Esophagus squamous epithelium (tissue), 4 donors: ENCODE measurements at regions not wholly inside any gene's neighbourhood (a gene's known extent, or its start where the extent isn't known, plus 50 kb on each side); places are given as distances from the start of the nearest gene placed in this dataset.

Experiments
- POLR2A ChIP-seq, 4 donors: fragments of 450-650 bp; IDR thresholded peaks; one replicate each; pipeline ENCODE4 v1.6.1; 2017; ENCODE audit warnings: antibody characterized with exemption in 4 of 4, mild to moderate bottlenecking in 4 of 4, moderate library complexity in 3 of 4
- TF ChIP-seq, protein P1 (sequence below), 6 experiments: fragments of 450-650 bp in 4 of 6; fragments of 200-600 bp in 2 of 6; sonication (generic) in 2 of 6; IDR thresholded peaks; one replicate each; pipeline ENCODE4 v1.5.1; 2016 to 2019; ENCODE audit warnings: antibody characterized with exemption in 6 of 6, mild to moderate bottlenecking in 4 of 6, moderate library complexity in 4 of 6

DNA sequence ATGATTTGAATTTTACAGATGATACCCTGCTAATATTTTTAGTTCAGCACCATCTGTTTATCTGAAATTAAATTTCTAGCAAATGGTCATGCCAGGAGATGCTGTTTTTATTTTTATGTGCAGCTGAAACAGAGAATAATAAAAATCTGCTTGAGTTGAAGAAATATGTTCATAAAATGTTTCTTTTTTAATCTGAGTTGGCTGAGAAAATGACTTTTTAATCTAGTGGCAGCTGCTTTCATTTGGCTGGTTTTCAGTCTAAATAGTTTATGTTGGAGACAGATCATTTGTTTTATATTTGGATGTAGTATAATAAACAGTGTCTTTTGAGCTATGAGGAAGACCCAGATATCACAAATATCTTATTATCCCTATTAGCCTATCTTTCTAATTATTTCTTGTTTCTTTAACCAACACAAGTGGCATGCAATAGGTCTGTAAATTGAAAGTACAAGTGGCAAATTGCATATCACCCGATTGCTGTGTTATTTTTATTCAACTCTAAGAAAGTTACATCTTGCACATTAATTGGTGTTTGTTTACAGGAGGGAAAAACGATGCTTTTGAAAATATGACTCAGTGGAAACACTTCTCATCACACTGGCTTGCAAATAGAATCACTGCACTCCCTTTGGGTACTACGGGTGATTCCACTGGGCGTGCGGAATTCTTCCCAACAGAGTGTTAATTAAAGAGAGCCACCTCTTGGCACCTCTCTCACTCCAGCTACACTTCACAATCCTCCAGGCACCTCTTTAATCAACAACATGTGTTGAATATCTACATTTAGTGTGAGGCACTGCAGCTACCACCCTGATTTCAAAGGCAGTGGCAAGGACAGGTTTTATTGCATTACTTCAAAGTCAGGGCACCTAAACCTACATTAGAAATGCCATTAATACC, 51.7 kb upstream of the AP1S2 start:
- no peak for TF ChIP-seq POLR2A (IDR thresholded peaks at IDR 0.05)
- TF ChIP-seq, protein P1, sequence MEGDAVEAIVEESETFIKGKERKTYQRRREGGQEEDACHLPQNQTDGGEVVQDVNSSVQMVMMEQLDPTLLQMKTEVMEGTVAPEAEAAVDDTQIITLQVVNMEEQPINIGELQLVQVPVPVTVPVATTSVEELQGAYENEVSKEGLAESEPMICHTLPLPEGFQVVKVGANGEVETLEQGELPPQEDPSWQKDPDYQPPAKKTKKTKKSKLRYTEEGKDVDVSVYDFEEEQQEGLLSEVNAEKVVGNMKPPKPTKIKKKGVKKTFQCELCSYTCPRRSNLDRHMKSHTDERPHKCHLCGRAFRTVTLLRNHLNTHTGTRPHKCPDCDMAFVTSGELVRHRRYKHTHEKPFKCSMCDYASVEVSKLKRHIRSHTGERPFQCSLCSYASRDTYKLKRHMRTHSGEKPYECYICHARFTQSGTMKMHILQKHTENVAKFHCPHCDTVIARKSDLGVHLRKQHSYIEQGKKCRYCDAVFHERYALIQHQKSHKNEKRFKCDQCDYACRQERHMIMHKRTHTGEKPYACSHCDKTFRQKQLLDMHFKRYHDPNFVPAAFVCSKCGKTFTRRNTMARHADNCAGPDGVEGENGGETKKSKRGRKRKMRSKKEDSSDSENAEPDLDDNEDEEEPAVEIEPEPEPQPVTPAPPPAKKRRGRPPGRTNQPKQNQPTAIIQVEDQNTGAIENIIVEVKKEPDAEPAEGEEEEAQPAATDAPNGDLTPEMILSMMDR (IDR thresholded peaks at IDR 0.05): no peak
